ENCODE measurements at regions not wholly inside any gene's neighbourhood (a gene's known extent, or its start where the extent isn't known, plus 50 kb on each side); places are given as distances from the start of the nearest gene placed in this dataset.

- no peak overlapping the region for H3K9ac ChIP-seq (replicated peaks in 1 of 4; ENCODE audit: extremely low read depth in 1 of 4, low read depth in 3 of 4, low read length in 3 of 4)
- no peak overlapping the region for H3K27ac ChIP-seq (ENCODE audit: low read depth, low read length)
- no peak overlapping the region for H2BK20ac ChIP-seq (ENCODE audit: low read length)
- H3K36me3 ChIP-seq (ENCODE audit: control insufficient read depth in 2 of 4, insufficient read depth in 4 of 4, low read length in 3 of 4), result no peaks in the 10 kb centered on the region
- no peaks in the 10 kb centered on the region for H3K79me2 ChIP-seq (ENCODE audit: control insufficient read depth in 1 of 2, insufficient read depth in 2 of 2, low read length in 2 of 2)
- ChIA-PET CTCF (ENCODE audit: partially characterized antibody) (interaction anchor here (1.4 to 1.9 kb wide), 3 partner anchors 10 to 49 kb away, joined by 3 to 7 read pairs (median 5); no protein-coding TSS in a partner anchor), POLR2A (ENCODE audit: partially characterized antibody) (interaction anchor here (1.3 kb wide), 1 partner anchor 10 kb away, joined by 3 read pairs; no protein-coding TSS in a partner anchor)
- no peak overlapping the region for H3K14ac ChIP-seq (ENCODE audit: insufficient read length)
- H4K8ac ChIP-seq (ENCODE audit: extremely low read depth, insufficient read depth, low read length), result no peak overlapping the region
- no peaks in the 10 kb centered on the region for H3K23me2 ChIP-seq (ENCODE audit: low read depth, low read length)
- TF ChIP-seq NRF1 (IDR thresholded peaks at IDR 0.05; ENCODE audit: low read depth, low read length), result no peak
- TF ChIP-seq MAFK (IDR thresholded peaks at IDR 0.05; ENCODE audit: low read depth, low read length), result no peak
- no peak for TF ChIP-seq POU5F1 (IDR thresholded peaks at IDR 0.05; ENCODE audit: low read depth, low read length)
- TF ChIP-seq EGR1 (IDR thresholded peaks at IDR 0.05; ENCODE audit: borderline replicate concordance, low read depth, low read length), result no peak
- TF ChIP-seq, protein P1, sequence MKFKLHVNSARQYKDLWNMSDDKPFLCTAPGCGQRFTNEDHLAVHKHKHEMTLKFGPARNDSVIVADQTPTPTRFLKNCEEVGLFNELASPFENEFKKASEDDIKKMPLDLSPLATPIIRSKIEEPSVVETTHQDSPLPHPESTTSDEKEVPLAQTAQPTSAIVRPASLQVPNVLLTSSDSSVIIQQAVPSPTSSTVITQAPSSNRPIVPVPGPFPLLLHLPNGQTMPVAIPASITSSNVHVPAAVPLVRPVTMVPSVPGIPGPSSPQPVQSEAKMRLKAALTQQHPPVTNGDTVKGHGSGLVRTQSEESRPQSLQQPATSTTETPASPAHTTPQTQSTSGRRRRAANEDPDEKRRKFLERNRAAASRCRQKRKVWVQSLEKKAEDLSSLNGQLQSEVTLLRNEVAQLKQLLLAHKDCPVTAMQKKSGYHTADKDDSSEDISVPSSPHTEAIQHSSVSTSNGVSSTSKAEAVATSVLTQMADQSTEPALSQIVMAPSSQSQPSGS (IDR thresholded peaks at IDR 0.05; ENCODE audit: low read length), result no peak
- no peak for TF ChIP-seq NANOG (IDR thresholded peaks at IDR 0.05; ENCODE audit: insufficient read depth, low read depth, low read length, poor library complexity, severe bottlenecking)
- TF ChIP-seq TAF1 (IDR thresholded peaks at IDR 0.05; ENCODE audit: low read depth, low read length), result no peak
- no peak overlapping the region for H2AFZ ChIP-seq (ENCODE audit: low read length)
- no peak overlapping the region for H4K5ac ChIP-seq (ENCODE audit: insufficient read length, low read depth, low read length)
- no peak overlapping the region for H4K91ac ChIP-seq (replicated peaks; ENCODE audit: insufficient read length, low read length)
- no peak overlapping the region for H2BK15ac ChIP-seq (ENCODE audit: low read length)
- H2AK5ac ChIP-seq (ENCODE audit: low read depth, low read length), result no peak overlapping the region
- no peak overlapping the region for H3K4ac ChIP-seq (replicated peaks; ENCODE audit: insufficient read length, low read depth, low read length)
- H3K18ac ChIP-seq (ENCODE audit: extremely low read depth, low read length), result no peak overlapping the region
- peaks cover 0 to 3% (median 1%) of the 10 kb centered on the region in 4 experiments; a peak in 3 of 7 replicates for H3K27me3 ChIP-seq (replicated peaks in 1 of 4; ENCODE audit: control insufficient read depth in 3 of 4, extremely low read depth in 1 of 4, insufficient read depth in 3 of 4, low read length in 3 of 4)
- no peaks in the 10 kb centered on the region for H3K79me1 ChIP-seq (ENCODE audit: low read depth, low read length)
- H3K4me3 ChIP-seq (ENCODE audit: extremely low read depth in 1 of 4, insufficient read depth in 2 of 4, low read depth in 3 of 4, low read length in 4 of 4), result no peak overlapping the region
- FAIRE-seq (no peak), DNase-seq (ENCODE audit: low read depth in 1 of 2, low spot score in 2 of 2) (no peak)
- no peak overlapping the region for H2BK5ac ChIP-seq (ENCODE audit: low read depth, low read length)
- 90% methylated on average over 7 of the region's 7 CpGs; no CpG with 5 or more reads in 1 of the 2 experiments for WGBS, 2 experiments (ENCODE audit: extremely low coverage in 1 of 2, insufficient coverage in 1 of 2, insufficient read length in 1 of 2, insufficient replicate concordance in 2 of 2, low coverage in 1 of 2, low lambda C conversion rate in 2 of 2, missing lambda C conversion rate in 1 of 2)
- no peak overlapping the region for H3K23ac ChIP-seq (ENCODE audit: insufficient read length)
- H3K56ac ChIP-seq (replicated peaks; ENCODE audit: insufficient read length, low read depth, low read length), result no peak overlapping the region
- no peak overlapping the region for H2BK120ac ChIP-seq (replicated peaks; ENCODE audit: low read depth, low read length)
- H4K20me1 ChIP-seq (replicated peaks in 1 of 2; ENCODE audit: control insufficient read depth in 1 of 2, insufficient read depth in 2 of 2, low read length in 2 of 2), result no peaks in the 10 kb centered on the region
- no peak overlapping the region for H2BK12ac ChIP-seq (ENCODE audit: low read depth, low read length)
- peaks cover 0 to 2% (median 0%) of the 10 kb centered on the region in 4 experiments; a peak in 1 of 7 replicates for H3K4me1 ChIP-seq (replicated peaks in 1 of 4; ENCODE audit: control insufficient read depth in 3 of 4, insufficient read depth in 4 of 4, low read length in 3 of 4)
- H3K4me2 ChIP-seq (ENCODE audit: insufficient read depth in 1 of 2, low read depth in 2 of 2, low read length in 2 of 2), result no peak overlapping the region
- H3K9me3 ChIP-seq (ENCODE audit: insufficient read depth in 2 of 2, low read depth in 1 of 2, low read length in 1 of 2), result no peaks in the 10 kb centered on the region
These were observed 92.4 kb upstream of the CPLX2 start for GRCh38 chr5:175778951-175779503.
